ENCODE measurements at regions not wholly inside any gene's neighbourhood (a gene's known extent, or its start where the extent isn't known, plus 50 kb on each side); places are given as distances from the start of the nearest gene placed in this dataset.

DNA sequence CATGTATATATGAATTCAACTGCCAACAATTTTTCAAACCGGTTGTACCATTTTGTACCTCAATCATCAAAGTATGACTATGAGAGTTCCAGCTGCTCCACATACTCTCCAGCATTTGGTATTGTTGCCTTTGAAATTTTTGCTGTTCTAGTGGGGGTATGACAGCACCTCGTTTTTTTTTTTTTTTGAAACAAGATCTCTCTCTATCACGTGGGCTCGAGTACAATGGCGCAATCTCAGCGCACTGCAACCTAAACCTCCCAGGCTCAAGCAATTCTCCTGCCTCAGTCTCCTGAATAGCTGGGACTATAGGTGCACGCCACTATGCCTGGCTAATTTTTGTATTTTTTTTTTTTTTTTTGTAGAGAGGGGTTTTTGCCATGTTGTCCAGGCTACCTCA, 144.7 kb upstream of the JARID2 start:
- TF ChIP-seq, protein P1, sequence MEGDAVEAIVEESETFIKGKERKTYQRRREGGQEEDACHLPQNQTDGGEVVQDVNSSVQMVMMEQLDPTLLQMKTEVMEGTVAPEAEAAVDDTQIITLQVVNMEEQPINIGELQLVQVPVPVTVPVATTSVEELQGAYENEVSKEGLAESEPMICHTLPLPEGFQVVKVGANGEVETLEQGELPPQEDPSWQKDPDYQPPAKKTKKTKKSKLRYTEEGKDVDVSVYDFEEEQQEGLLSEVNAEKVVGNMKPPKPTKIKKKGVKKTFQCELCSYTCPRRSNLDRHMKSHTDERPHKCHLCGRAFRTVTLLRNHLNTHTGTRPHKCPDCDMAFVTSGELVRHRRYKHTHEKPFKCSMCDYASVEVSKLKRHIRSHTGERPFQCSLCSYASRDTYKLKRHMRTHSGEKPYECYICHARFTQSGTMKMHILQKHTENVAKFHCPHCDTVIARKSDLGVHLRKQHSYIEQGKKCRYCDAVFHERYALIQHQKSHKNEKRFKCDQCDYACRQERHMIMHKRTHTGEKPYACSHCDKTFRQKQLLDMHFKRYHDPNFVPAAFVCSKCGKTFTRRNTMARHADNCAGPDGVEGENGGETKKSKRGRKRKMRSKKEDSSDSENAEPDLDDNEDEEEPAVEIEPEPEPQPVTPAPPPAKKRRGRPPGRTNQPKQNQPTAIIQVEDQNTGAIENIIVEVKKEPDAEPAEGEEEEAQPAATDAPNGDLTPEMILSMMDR (IDR thresholded peaks at IDR 0.05): no peak
- TF ChIP-seq POLR2A (IDR thresholded peaks at IDR 0.05; ENCODE audit: low read depth): no peak
